Spleen (tissue), 11 donors: ENCODE measurements at regions not wholly inside any gene's neighbourhood (a gene's known extent, or its start where the extent isn't known, plus 50 kb on each side); places are given as distances from the start of the nearest gene placed in this dataset.

ENCODE experiments used
- DNase-seq: peaks from one replicate; pipeline ENCODE4 v3.0.0-alpha.2; 2020
- H3K27ac ChIP-seq, 8 donors: fragments of 200-600 bp; sonication (generic) in 7 of 8; 1 replicate in 4 of 8; 2 replicates in 4 of 8; pipeline versions ENCODE4 v1.5.0 to v1.8.0; 2016 to 2021; ENCODE audit warnings: inconsistent platforms in 4 of 8, mild to moderate bottlenecking in 4 of 8, moderate library complexity in 1 of 8
- H3K27me3 ChIP-seq, 7 donors: fragments of 200-600 bp; sonication (generic) in 6 of 7; replicated peaks in 1 of 7; 1 replicate in 4 of 7; 2 replicates in 3 of 7; pipeline versions ENCODE4 v1.5.0 to v1.8.0; 2016 to 2021; ENCODE audit warnings: inconsistent platforms in 3 of 7, mild to moderate bottlenecking in 1 of 7
- H3K36me3 ChIP-seq, 6 donors: fragments of 200-600 bp; sonication (generic) in 5 of 6; 1 replicate in 4 of 6; 2 replicates in 2 of 6; pipeline versions ENCODE4 v1.5.0 to v1.8.0; 2016 to 2021; ENCODE audit warnings: inconsistent platforms in 2 of 6
- H3K4me1 ChIP-seq, 6 donors: fragments of 200-600 bp; sonication (generic) in 5 of 6; 1 replicate in 3 of 6; 2 replicates in 3 of 6; pipeline versions ENCODE4 v1.5.0 to v1.8.0; 2016 to 2021; ENCODE audit warnings: inconsistent platforms in 3 of 6
- H3K4me3 ChIP-seq, 8 donors: fragments of 200-600 bp; sonication (generic) in 7 of 8; 1 replicate in 4 of 8; 2 replicates in 4 of 8; pipeline versions ENCODE4 v1.5.0 to v1.8.0; 2016 to 2021; ENCODE audit warnings: inconsistent platforms in 4 of 8, mild to moderate bottlenecking in 4 of 8, moderate library complexity in 2 of 8
- H3K9me3 ChIP-seq, 8 donors: fragments of 200-600 bp; sonication (generic) in 7 of 8; 1 replicate in 4 of 8; 2 replicates in 4 of 8; pipeline versions ENCODE4 v1.5.0 to v1.8.0; 2016 to 2021; ENCODE audit warnings: inconsistent platforms in 4 of 8
- CTCF ChIP-seq, 11 experiments: fragments of 200-600 bp in 7 of 11; fragments of 450-650 bp in 4 of 11; sonication (generic) in 4 of 11; IDR thresholded peaks in 8 of 11; conservative IDR thresholded peaks in 3 of 11; 1 replicate in 7 of 11; 2 replicates in 4 of 11; pipeline versions ENCODE4 v1.4.0 to v1.8.0; 2016 to 2021; ENCODE audit warnings: antibody characterized with exemption in 11 of 11, inconsistent platforms in 4 of 11, mild to moderate bottlenecking in 1 of 11
- POLR2A ChIP-seq, 3 donors: fragments of 450-650 bp; IDR thresholded peaks; one replicate each; pipeline ENCODE4 v1.5.1; 2017; ENCODE audit warnings: antibody characterized with exemption in 3 of 3, mild to moderate bottlenecking in 1 of 3
- POLR2AphosphoS5 ChIP-seq, 3 donors: sonication (generic); formaldehyde crosslinking; IDR thresholded peaks; one replicate each; pipeline ENCODE4 v1.5.1; 2017; ENCODE audit warnings: antibody characterized with exemption in 3 of 3
- WGBS, 5 donors: extraction: QIAGEN DNeasy Blood & Tissue Kit in 3 of 5; methylation state at CpG; one replicate each; pipeline versions ENCODE4 v1.1.5 to v1.1.7; 2013 to 2018; 5-methylcytosine and 5-hydroxymethylcytosine counted together
- intact Hi-C: fragments of 100-400 bp; cut with DNase I; formaldehyde crosslinking; loops from one replicate; pipeline ENCODE4 v1.15.0; 2023; ENCODE audit warnings: low total_unique reads
- donor health status: healthy with polysubstance abuse.
- donor health status: DM: no; HTN: no; CAD: no; lungs with moderate emphysema.
- donor health status: DM: no; HTN: no; CAD: no.
- donor health status: Bipolar disorder and iron deficiency.
- donor health status: healthy.
- donor health status: DM: no; HTN: no; CAD: no.
- donor health status: DM: yes; HTN: yes; CAD: no.

- Histone ChIP-seq H3K4me1 (no peaks in the 10 kb centered on the region), H3K27me3 (no peaks in the 10 kb centered on the region), H3K27ac (no peak overlapping the region), H3K36me3 (no peaks in the 10 kb centered on the region), H3K4me3 (no peak overlapping the region), H3K9me3 (peaks cover 0 to 11% (median 4%) of the 10 kb centered on the region in 8 donors)
- 88 to 98% (median 95%) methylated on average over 6 of the region's 6 CpGs for WGBS, 5 donors
- DNase-seq = no peak
- intact Hi-C loops = no loop called here
- no peak for TF ChIP-seq CTCF (IDR thresholded peaks at IDR 0.05 in 8 of 11, conservative IDR thresholded peaks at IDR 0.05 in 3 of 11)
- TF ChIP-seq POLR2AphosphoS5 (IDR thresholded peaks at IDR 0.05) = no peak
- no peak for TF ChIP-seq POLR2A (IDR thresholded peaks at IDR 0.05)
These were observed 262.6 kb upstream of the HS6ST1 start for GRCh38 chr2:128580988-128581848.

GRCh38 chr2:128581849-128582244, 263.2 kb upstream of the HS6ST1 start:
- Histone ChIP-seq H3K27me3 (no peaks in the 10 kb centered on the region), H3K4me3 (no peak overlapping the region), H3K4me1 (no peaks in the 10 kb centered on the region), H3K27ac (no peak overlapping the region), H3K9me3 (peaks cover 0 to 11% (median 4%) of the 10 kb centered on the region in 8 donors), H3K36me3 (no peaks in the 10 kb centered on the region)
- WGBS, 5 donors = 77 to 92% (median 89%) methylated on average over 2 of the region's 2 CpGs
- intact Hi-C loops = no loop called here
- no peak for DNase-seq
- no peak for TF ChIP-seq CTCF (IDR thresholded peaks at IDR 0.05 in 8 of 11, conservative IDR thresholded peaks at IDR 0.05 in 3 of 11)
- no peak for TF ChIP-seq POLR2A (IDR thresholded peaks at IDR 0.05)
- no peak for TF ChIP-seq POLR2AphosphoS5 (IDR thresholded peaks at IDR 0.05)

GRCh38 chr2:128584296-128584890, 265.7 kb upstream of the HS6ST1 start:
- intact Hi-C loops = no loop called here
- WGBS, 5 donors = 61 to 74% (median 71%) methylated on average over 8 of the region's 8 CpGs
- DNase-seq = no peak

More at GRCh38 chr2:128584296-128584890, 265.7 kb upstream of the HS6ST1 start:
- Histone ChIP-seq H3K4me3 (no peak overlapping the region), H3K27me3 (no peaks in the 10 kb centered on the region), H3K4me1 (no peaks in the 10 kb centered on the region), H3K9me3 (peaks cover 0 to 11% (median 4%) of the 10 kb centered on the region in 8 donors), H3K36me3 (no peaks in the 10 kb centered on the region), H3K27ac (no peak overlapping the region)
- TF ChIP-seq CTCF (IDR thresholded peaks at IDR 0.05 in 8 of 11, conservative IDR thresholded peaks at IDR 0.05 in 3 of 11) = no peak
- TF ChIP-seq POLR2A (IDR thresholded peaks at IDR 0.05) = no peak
- TF ChIP-seq POLR2AphosphoS5 (IDR thresholded peaks at IDR 0.05) = no peak
